ENCODE measurements at regions not wholly inside any gene's neighbourhood (a gene's known extent, or its start where the extent isn't known, plus 50 kb on each side); places are given as distances from the start of the nearest gene placed in this dataset.
A peak's percentile ranks its signal among the peaks of the same experiment; 100 is the strongest.
"Not testable (repeated sequence)": the region's sequence is repeated elsewhere in the genome, so short reads cannot be mapped to it uniquely, and the experiment has no call there.

DNA sequence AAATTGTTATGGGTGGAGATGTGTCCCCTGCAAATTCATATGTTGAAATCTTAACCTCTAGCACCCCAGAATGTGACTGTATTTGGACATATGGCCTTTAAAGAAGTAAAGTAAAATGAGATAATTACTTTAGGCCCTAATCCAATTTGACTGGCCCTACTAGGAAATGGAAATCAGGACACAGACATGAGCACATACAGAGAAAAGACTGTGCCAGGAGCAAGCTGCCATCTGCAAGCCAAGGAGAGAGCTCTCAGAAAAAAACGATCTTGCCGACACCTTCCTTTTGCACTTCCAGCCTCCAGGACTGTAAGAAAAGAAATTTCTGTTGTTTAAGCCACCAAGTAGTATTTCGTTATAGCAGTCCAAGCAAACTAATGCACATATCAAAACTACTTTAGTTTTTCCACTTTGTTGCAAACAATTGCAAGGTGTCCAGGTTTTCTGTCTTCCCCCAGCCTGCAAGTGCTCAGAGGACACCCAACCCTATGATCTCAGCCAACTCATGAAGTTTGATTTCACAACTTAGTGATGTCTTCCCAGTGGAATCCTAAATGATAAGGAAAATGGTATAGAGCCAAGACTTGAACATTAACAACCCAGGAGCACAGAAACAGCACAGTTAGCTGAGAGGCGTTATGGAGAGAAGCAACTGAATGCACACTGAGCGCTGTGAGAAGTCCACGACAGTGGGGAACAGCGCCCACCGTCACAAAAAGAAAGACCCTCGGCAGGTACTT lies 351.2 kb downstream of the BCL2L11 start:
- H3K27me3 Mint-ChIP-seq, POLR2A ChIA-PET, H3K9me3 Mint-ChIP-seq, H3K4me3 Mint-ChIP-seq, DNase-seq, H3K27ac Mint-ChIP-seq, CTCF ChIA-PET: not testable (repeated sequence)
- Mint-ChIP-seq H3K4me1 (peaks cover 23% of the 10 kb centered on the region), H3K36me3 (ENCODE audit: low read depth) (peaks cover 26% of the 10 kb centered on the region)

DNA sequence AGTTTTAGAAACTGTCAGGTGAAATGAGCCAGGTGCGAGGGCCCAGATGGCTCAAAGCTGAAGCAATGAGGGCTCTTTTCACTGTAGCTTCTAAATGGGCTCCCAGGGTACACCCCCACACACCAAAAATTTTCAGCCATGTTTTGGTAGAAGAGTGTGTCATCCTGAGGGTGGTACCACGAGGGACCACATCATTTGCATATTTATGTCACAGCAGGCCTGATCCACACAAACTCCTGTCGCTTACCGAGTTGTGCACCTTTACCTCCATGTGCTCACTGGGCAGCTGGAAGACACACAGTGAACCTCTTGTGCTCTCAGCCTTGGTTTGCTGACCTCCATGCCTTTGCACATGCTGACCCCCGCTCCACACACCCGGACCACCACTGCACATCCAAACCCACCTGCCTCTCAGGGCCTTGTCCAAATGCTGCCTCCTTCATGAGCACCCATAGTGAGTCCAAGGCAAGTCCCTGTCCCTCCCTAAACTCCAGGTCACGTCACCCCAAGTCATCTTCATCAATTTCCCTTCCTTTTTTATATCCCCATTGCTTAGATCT lies 352.2 kb downstream of the BCL2L11 start:
- POLR2A ChIA-PET, H3K27me3 Mint-ChIP-seq, CTCF ChIA-PET, H3K27ac Mint-ChIP-seq, H3K4me3 Mint-ChIP-seq, H3K9me3 Mint-ChIP-seq, DNase-seq: not testable (repeated sequence)
- Mint-ChIP-seq H3K36me3 (ENCODE audit: low read depth) (peaks cover 26% of the 10 kb centered on the region), H3K4me1 (peaks cover 18% of the 10 kb centered on the region)

DNA sequence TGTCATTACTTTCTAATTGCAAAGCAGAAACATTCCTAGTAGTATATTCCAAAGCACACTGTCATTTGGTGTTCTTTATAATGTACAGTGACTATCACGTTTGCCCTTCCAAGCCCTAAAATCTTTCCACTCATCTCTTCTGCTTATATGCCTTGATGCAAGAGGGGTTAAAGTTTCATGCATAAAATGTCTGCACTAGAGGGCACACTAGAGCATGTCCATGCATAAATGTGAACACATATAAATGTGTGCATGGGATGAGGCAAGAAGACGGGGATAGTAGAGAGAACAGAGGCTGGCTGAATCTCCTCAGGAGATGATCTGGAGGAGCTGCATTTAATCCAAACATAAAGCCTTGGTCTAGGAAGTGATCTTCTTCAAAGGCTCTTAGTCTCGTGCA lies 352.8 kb downstream of the BCL2L11 start:
- H3K27ac Mint-ChIP-seq, H3K27me3 Mint-ChIP-seq, H3K9me3 Mint-ChIP-seq, DNase-seq, CTCF ChIA-PET, POLR2A ChIA-PET, H3K4me3 Mint-ChIP-seq: not testable (repeated sequence)
- H3K4me1 Mint-ChIP-seq: peaks cover 18% of the 10 kb centered on the region
- H3K36me3 Mint-ChIP-seq (ENCODE audit: low read depth): peaks cover 26% of the 10 kb centered on the region

DNA sequence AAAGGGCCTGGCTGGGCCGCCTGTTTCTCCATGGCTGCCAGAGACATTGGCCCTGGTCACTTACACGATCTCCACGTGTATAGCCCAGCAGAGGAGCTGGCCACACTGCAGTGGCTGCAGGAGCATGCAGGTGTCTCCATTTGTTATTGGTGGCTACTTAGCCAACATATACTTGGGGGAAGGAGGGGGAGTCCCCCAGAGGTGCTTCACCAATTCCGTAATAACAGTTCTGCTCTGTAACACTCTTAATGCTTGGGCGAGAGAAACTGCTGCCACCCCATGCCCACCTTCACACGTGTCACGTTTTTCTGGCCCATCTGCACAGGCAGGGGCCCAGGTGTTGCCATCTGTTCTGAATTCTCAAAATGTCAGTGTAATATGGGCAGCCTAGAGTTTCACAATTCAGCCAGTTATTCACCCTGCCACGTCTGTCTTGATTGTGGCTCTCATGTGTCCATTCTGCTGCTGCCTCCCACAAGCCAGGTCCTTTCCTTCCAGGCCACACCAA lies 353.5 kb downstream of the BCL2L11 start:
- H3K27me3 Mint-ChIP-seq, DNase-seq, H3K27ac Mint-ChIP-seq, H3K9me3 Mint-ChIP-seq, H3K4me3 Mint-ChIP-seq, POLR2A ChIA-PET, CTCF ChIA-PET: not testable (repeated sequence)
- H3K4me1 Mint-ChIP-seq: peaks cover 24% of the 10 kb centered on the region
- H3K36me3 Mint-ChIP-seq (ENCODE audit: low read depth): peaks cover 30% of the 10 kb centered on the region

DNA sequence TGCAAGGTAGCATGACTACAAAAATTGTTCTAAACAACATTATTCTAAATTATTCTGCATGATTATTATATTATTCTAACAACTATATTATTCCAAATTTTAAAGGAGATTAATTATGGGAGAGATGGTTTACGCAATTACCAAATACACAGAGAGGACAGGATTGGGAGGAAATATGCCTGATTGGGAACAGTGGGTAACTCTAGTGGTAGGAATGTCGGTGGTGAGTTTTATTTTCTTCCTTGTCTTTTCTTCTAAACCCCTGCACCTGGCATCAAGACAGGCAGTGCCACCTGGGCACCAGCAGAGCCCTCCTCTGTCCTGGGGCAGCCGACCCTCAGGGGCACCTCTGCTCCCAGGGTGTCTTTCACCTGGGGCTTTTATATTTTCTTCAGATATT lies 357.6 kb downstream of the BCL2L11 start:
- Mint-ChIP-seq H3K4me1 (peaks cover 38% of the 10 kb centered on the region), H3K36me3 (ENCODE audit: low read depth) (peaks cover 29% of the 10 kb centered on the region)
- H3K9me3 Mint-ChIP-seq, H3K27me3 Mint-ChIP-seq, DNase-seq, CTCF ChIA-PET, H3K4me3 Mint-ChIP-seq, POLR2A ChIA-PET, H3K27ac Mint-ChIP-seq: not testable (repeated sequence)

DNA sequence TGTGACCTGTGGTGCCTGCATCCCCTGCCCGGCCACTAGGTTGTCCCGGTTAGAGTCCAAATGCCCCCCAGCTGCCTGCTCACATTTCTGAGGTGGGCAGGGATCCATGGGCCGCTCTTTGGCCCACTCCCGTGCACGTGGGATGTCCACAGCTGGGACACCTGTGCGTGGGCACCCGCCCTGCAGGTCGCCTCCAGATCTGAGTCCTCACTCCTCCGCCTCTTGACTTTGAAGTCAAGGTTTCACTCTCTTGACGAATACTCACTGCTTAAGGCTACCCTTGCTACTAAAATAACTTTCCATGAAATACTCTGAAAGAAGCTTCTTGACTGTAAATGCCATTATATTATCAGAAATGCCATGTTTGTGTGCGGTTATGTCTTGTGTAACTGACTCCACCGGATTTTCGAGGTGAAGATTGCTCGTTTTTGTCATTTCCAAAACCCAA lies 358.2 kb downstream of the BCL2L11 start:
- CTCF ChIA-PET, H3K9me3 Mint-ChIP-seq, H3K27me3 Mint-ChIP-seq, H3K4me3 Mint-ChIP-seq, POLR2A ChIA-PET, DNase-seq: not testable (repeated sequence)
- H3K4me1 Mint-ChIP-seq: peaks cover 37% of the 10 kb centered on the region
- peaks cover 27% of the 10 kb centered on the region for H3K36me3 Mint-ChIP-seq (ENCODE audit: low read depth)
- H3K27ac Mint-ChIP-seq: peak overlapping the region; percentile 38

DNA sequence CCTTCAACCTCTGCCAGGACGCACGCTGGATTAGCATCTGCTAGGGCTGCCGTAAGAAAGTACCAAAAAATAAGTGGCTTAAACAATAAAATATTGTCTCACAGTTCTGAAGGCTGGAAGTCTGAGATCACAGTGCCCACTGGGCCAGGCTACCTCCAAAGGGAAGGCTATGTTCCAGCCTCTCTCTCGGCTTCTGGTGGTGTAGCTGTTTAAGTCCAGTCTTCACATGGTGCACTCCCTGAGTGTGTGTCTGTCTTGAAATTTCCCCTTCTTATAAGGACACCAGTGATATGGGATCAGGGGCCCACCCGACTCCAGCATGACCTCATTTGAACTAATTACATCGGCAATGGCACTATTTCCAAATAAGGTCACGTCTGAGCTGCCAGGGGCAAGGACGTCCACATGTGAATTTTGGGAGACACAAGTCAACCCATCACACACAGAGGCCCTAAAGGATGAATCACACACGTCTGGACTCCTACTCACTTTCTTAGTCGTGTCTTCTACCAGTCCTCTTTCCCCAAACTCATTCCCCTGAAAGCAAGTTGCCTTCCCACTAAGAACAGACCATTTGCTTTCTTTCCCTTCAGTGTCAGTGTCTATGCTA lies 359.4 kb downstream of the BCL2L11 start:
- not testable (repeated sequence) for DNase-seq, H3K4me3 Mint-ChIP-seq
- peak overlapping the region; percentile 65 for H3K27ac Mint-ChIP-seq

DNA sequence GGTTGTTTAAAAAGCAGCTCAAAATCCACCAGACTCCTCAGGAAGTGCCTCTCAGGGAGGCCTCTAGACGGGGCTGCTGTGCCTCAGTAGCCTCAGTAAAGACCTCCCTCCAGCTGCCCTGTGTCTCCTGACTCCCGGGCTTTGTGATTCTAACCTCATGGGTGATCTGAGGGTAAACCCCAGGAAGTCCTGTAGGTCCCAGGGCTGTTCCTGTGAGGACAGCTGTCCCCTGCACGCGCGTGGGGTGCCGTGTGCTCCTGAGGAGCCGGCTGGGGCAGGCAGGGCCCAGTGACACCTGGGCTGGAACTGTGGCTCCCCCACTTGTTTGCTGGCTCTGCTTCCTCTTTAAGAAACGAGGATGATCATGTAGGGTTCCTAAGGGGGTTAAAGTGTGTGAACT lies 359.9 kb downstream of the BCL2L11 start:
- H3K4me3 Mint-ChIP-seq, H3K27me3 Mint-ChIP-seq, CTCF ChIA-PET, DNase-seq, POLR2A ChIA-PET, H3K9me3 Mint-ChIP-seq: not testable (repeated sequence)
- Mint-ChIP-seq H3K27ac (peak overlapping the region; percentile 52), H3K4me1 (peaks cover 42% of the 10 kb centered on the region), H3K36me3 (ENCODE audit: low read depth) (peaks cover 22% of the 10 kb centered on the region)

More for the DNA sequence above, 359.4 kb downstream of the BCL2L11 start:
- H3K4me1 Mint-ChIP-seq: peaks cover 38% of the 10 kb centered on the region
- H3K36me3 Mint-ChIP-seq (ENCODE audit: low read depth): peaks cover 22% of the 10 kb centered on the region
- POLR2A ChIA-PET, CTCF ChIA-PET, H3K9me3 Mint-ChIP-seq, H3K27me3 Mint-ChIP-seq: not testable (repeated sequence)

DNA sequence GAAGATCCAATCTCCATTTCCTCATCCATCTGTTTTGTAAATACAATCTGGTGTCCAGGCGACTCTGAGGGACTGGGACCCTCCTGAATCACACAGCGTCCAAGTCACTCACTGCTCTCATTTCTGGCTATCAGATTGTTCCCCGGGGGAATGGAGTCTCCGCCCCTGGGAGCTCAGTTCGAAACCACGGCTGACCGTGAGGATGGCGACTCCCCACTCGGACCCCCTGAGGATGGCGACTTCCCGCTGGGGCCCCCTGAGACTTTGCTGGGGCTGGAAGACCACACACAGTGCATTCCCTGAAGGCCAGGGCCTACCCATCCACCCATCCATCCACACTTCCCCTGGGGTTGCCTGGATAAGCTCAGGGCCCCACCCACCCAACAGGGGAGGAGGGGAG lies 360.5 kb downstream of the BCL2L11 start:
- Mint-ChIP-seq H3K36me3 (ENCODE audit: low read depth) (peaks cover 24% of the 10 kb centered on the region), H3K4me1 (peaks cover 46% of the 10 kb centered on the region)
- CTCF ChIA-PET, POLR2A ChIA-PET, DNase-seq, H3K27ac Mint-ChIP-seq, H3K4me3 Mint-ChIP-seq, H3K27me3 Mint-ChIP-seq, H3K9me3 Mint-ChIP-seq: not testable (repeated sequence)

DNA sequence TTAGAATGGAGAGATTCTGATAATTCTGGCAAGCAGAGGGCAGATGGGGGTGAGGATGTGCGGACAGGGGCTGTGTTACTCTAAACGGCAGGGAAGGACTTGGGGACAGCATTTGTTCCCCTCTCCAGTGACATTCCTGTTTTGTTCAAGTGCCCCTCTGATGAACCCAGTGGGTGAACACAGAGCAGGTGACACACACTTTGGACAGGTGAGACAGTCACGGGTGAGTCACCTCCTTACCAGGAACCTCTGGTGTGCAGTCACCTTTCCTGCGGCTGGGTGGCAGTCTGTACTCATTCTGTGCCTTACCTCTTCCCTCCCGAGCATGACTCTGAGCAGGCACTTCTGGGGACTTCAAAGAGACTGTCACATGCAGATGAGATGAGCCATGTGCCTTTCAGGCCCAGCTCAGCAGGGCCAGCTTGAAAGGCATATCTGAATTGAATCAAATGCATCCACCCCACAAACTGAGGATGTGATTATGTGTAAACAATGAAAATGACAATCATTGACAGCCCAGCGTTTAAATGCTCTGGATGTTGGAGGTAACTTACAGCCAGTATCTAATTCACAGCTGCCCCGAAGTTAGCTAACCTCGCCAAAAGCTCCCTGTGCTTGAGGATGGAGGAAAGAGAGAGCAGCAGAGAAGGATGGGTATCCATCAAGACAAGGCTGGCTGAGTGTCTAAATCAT lies 362.4 kb downstream of the BCL2L11 start:
- POLR2A ChIA-PET, H3K27me3 Mint-ChIP-seq, H3K4me3 Mint-ChIP-seq, DNase-seq, H3K9me3 Mint-ChIP-seq: not testable (repeated sequence)
- H3K27ac Mint-ChIP-seq: peak overlapping the region; percentile 72
- H3K36me3 Mint-ChIP-seq (ENCODE audit: low read depth): peaks cover 24% of the 10 kb centered on the region
- peaks cover 49% of the 10 kb centered on the region for H3K4me1 Mint-ChIP-seq
- CTCF ChIA-PET: interaction anchor here (1.4 to 1.7 kb wide), 2 partner anchors 212 to 218 kb away, joined by 3 to 7 read pairs; no protein-coding TSS in a partner anchor

DNA sequence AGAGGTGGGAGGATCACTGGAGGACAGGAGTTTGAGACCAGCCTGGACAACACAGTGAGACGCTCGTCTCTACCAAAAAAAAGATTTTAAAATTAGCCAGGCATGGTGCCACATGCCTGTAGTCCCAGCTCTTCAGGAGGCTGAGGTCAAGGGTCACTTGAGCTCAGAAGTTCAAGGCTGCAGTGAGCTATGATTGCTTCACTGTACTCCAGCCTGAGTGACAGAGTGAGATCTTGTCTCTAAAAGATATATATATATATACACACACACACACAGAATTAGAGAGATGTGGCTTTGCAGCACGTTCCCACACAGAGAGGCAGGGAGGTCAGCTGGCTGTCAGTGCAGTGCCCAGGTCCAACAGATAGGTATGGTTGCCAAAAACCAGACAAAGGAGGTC lies 363.4 kb downstream of the BCL2L11 start:
- H3K4me1 Mint-ChIP-seq: peaks cover 48% of the 10 kb centered on the region
- CTCF ChIA-PET: interaction anchor here (1.4 to 1.7 kb wide), 2 partner anchors 211 to 217 kb away, joined by 3 to 7 read pairs; no protein-coding TSS in a partner anchor
- H3K27ac Mint-ChIP-seq, H3K4me3 Mint-ChIP-seq, H3K9me3 Mint-ChIP-seq, POLR2A ChIA-PET, DNase-seq, H3K27me3 Mint-ChIP-seq: not testable (repeated sequence)
- H3K36me3 Mint-ChIP-seq (ENCODE audit: low read depth): peaks cover 22% of the 10 kb centered on the region

DNA sequence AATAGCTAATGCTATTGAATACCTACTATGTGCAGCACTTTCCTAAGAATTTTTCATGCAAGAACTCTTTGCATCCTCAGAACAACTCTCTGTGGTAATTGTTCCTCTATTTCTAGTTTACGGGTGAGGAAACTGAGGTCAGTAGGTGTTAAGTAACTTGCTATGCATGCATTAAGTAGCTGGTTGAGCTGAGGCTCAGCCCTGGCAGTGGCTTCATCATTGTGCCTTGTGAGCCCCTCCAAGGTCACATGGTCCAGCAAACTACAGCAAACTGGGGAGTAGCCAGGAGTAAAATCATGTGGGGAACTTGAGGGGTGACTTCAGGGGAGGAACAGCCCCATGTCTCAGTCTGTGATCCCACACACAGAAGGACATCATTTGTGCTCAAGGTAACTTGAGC lies 365.2 kb downstream of the BCL2L11 start:
- H3K27me3 Mint-ChIP-seq, DNase-seq, POLR2A ChIA-PET, CTCF ChIA-PET, H3K9me3 Mint-ChIP-seq: not testable (repeated sequence)
- H3K4me1 Mint-ChIP-seq: peaks cover 38% of the 10 kb centered on the region
- peak overlapping the region; percentile 89 for H3K27ac Mint-ChIP-seq
- H3K4me3 Mint-ChIP-seq: peak overlapping the region; percentile 5
- peaks cover 19% of the 10 kb centered on the region for H3K36me3 Mint-ChIP-seq (ENCODE audit: low read depth)

DNA sequence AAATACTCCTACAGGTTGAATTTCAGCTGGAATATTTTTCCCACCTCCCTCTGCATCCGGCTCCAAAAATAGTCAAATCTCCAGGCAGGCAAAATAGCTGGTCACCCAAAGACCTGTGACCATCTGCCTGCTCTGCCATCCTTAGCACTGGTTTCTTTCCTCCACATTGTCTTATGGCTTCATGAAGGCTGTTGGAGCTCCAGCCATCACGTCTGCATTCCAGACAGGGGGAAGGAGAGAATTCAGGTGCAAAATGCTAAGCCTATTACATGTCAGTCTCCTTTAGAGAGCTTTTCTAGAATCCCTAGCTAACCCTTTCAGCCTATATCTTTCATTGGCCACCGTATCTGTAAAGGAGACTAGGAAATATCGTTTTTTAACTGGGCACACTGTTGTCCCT lies 367.7 kb downstream of the BCL2L11 start:
- CTCF ChIA-PET, POLR2A ChIA-PET: not testable (repeated sequence)
- peaks cover 32% of the 10 kb centered on the region for H3K4me1 Mint-ChIP-seq

More for the DNA sequence above, 367.7 kb downstream of the BCL2L11 start:
- H3K9me3 Mint-ChIP-seq, H3K27ac Mint-ChIP-seq, H3K4me3 Mint-ChIP-seq, DNase-seq, H3K27me3 Mint-ChIP-seq: not testable (repeated sequence)
- peaks cover 17% of the 10 kb centered on the region for H3K36me3 Mint-ChIP-seq (ENCODE audit: low read depth)

Measured in activated CD4-positive, alpha-beta memory T cell treated with anti-CD3 and anti-CD28 coated beads, Interleukin-2, amount 10 ng/mL, durations not matched to agents 7 days and 5 days (primary cell).